Testis (tissue), 2 donors: ENCODE measurements at regions not wholly inside any gene's neighbourhood (a gene's known extent, or its start where the extent isn't known, plus 50 kb on each side); places are given as distances from the start of the nearest gene placed in this dataset.

Experiments used
- DNase-seq: peaks from one replicate; pipeline ENCODE4 v3.0.0-alpha.2; 2019
- H3K27ac ChIP-seq, 2 donors: fragments of 200-600 bp; sonication (generic); one replicate each; pipeline ENCODE4 v1.5.1; 2019
- H3K27me3 ChIP-seq: fragments of 200-600 bp; sonication (generic); one replicate; pipeline ENCODE4 v1.5.1; 2019
- H3K36me3 ChIP-seq: fragments of 200-600 bp; sonication (generic); one replicate; pipeline ENCODE4 v1.5.1; 2017; ENCODE audit warnings: low read depth; ENCODE audit errors: missing control alignments
- H3K4me1 ChIP-seq: fragments of 200-600 bp; sonication (generic); one replicate; pipeline ENCODE4 v1.5.1; 2019
- H3K4me3 ChIP-seq, 2 donors: fragments of 200-600 bp; sonication (generic); one replicate each; pipeline ENCODE4 v1.5.1; 2017 to 2019
- H3K9me3 ChIP-seq: fragments of 200-600 bp; sonication (generic); one replicate; pipeline ENCODE4 v1.5.1; 2017
- CTCF ChIP-seq, 3 experiments: fragments of 450-650 bp in 2 of 3; fragments of 200-600 bp in 1 of 3; sonication (generic) in 1 of 3; IDR thresholded peaks; one replicate each; pipeline ENCODE4 v1.5.1; 2016 to 2019; ENCODE audit warnings: antibody characterized with exemption in 3 of 3, mild to moderate bottlenecking in 2 of 3, moderate library complexity in 1 of 3
- POLR2A ChIP-seq: fragments of 450-650 bp; IDR thresholded peaks from one replicate; pipeline ENCODE4 v1.6.1; 2017; ENCODE audit warnings: antibody characterized with exemption, mild to moderate bottlenecking, moderate library complexity
- WGBS, 2 donors: methylation state at CpG; one replicate each; pipeline ENCODE4 v1.1.5; 2018; 5-methylcytosine and 5-hydroxymethylcytosine counted together
- intact Hi-C: fragments of 100-400 bp; cut with DNase I; formaldehyde crosslinking; loops from one replicate; pipeline ENCODE4 v1.15.1; 2023; ENCODE audit warnings: low total_unique reads

- Histone ChIP-seq H3K27me3 (no peaks in the 10 kb centered on the region), H3K4me3 (no peak overlapping the region), H3K9me3 (no peaks in the 10 kb centered on the region), H3K36me3 (no peaks in the 10 kb centered on the region), H3K27ac (no peak overlapping the region), H3K4me1 (peaks cover 13% of the 10 kb centered on the region)
- DNase-seq, result no peak
- 60 to 81% methylated on average over 1 of the region's 1 CpG for WGBS, 2 donors
- TF ChIP-seq POLR2A (no peak), CTCF (IDR thresholded peaks at IDR 0.05) (no peak)
- intact Hi-C loops, result loop anchor here (10.0 kb wide), 1 partner anchor 374 kb away; no protein-coding TSS in a partner anchor
These were observed 303.6 kb upstream of the MSX2 start for GRCh38 chr5:174420651-174421407.

- TF ChIP-seq POLR2A (no peak), CTCF (IDR thresholded peaks at IDR 0.05) (no peak)
- intact Hi-C loops, result loop anchor here (10.0 kb wide), 1 partner anchor 373 kb away; no protein-coding TSS in a partner anchor
- no peak overlapping the region for H3K4me3 ChIP-seq
- H3K27ac ChIP-seq, result no peak overlapping the region
- H3K36me3 ChIP-seq, result no peaks in the 10 kb centered on the region
- H3K27me3 ChIP-seq, result no peaks in the 10 kb centered on the region
- DNase-seq, result no peak
- 67 to 73% methylated on average over 7 of the region's 7 CpGs for WGBS, 2 donors
- peaks cover 15% of the 10 kb centered on the region for H3K4me1 ChIP-seq
- H3K9me3 ChIP-seq, result no peaks in the 10 kb centered on the region
These were observed 303.0 kb upstream of the MSX2 start for GRCh38 chr5:174421408-174421805.

GRCh38 chr5:174423558-174423957 is 300.8 kb upstream of the MSX2 start:
- H3K4me3 ChIP-seq, result no peak overlapping the region
- no peaks in the 10 kb centered on the region for H3K9me3 ChIP-seq
- peaks cover 15% of the 10 kb centered on the region for H3K4me1 ChIP-seq
- H3K27ac ChIP-seq, result no peak overlapping the region
- intact Hi-C loops, result loop anchor here (10.0 kb wide), 1 partner anchor 371 kb away; no protein-coding TSS in a partner anchor
- H3K27me3 ChIP-seq, result no peaks in the 10 kb centered on the region
- TF ChIP-seq POLR2A, result no peak
- TF ChIP-seq CTCF (IDR thresholded peaks at IDR 0.05), result no peak
- no peaks in the 10 kb centered on the region for H3K36me3 ChIP-seq
- DNase-seq, result no peak
- 83 to 86% methylated on average over 11 of the region's 11 CpGs for WGBS, 2 donors

- Histone ChIP-seq H3K36me3 (no peaks in the 10 kb centered on the region), H3K27ac (no peak overlapping the region), H3K4me1 (peaks cover 15% of the 10 kb centered on the region), H3K27me3 (no peaks in the 10 kb centered on the region), H3K4me3 (no peak overlapping the region), H3K9me3 (no peaks in the 10 kb centered on the region)
- WGBS, 2 donors, result 50 to 64% methylated on average over 8 of the region's 8 CpGs
- TF ChIP-seq CTCF (IDR thresholded peaks at IDR 0.05) (peak in 1 of 3 experiments; percentile 7), POLR2A (no peak)
- peak; percentile 59 for DNase-seq
- intact Hi-C loops, result loop anchor here (10.0 kb wide), 1 partner anchor 370 kb away; no protein-coding TSS in a partner anchor
These were observed 299.9 kb upstream of the MSX2 start for GRCh38 chr5:174424219-174425053.
